PC-3 (cell line): ENCODE measurements at regions not wholly inside any gene's neighbourhood (a gene's known extent, or its start where the extent isn't known, plus 50 kb on each side); places are given as distances from the start of the nearest gene placed in this dataset.
A peak's percentile ranks its signal among the peaks of the same experiment; 100 is the strongest.

Experiments
- ATAC-seq: fragments of 200-7000 bp; cut with Tn5 transposase; 2 replicates; pipeline ENCODE4 v1.9.1; 2020; ENCODE audit warnings: mild to moderate bottlenecking, moderate library complexity
- BruUV-seq: library from RNA; stranded (reverse); fragments of 400-500 nt; replicated peaks from 2 replicates; lab custom pipeline; 2021; lab: Mats Ljungman, UMichigan
- CTCF ChIA-PET: fragments of 300-600 bp; sonication (Branson Sonifier 250); formaldehyde crosslinking; loops from one replicate; lab custom pipeline; 2022; ENCODE audit warnings: antibody characterized with exemption; lab: Charles Lee
- POLR2A ChIA-PET: fragments of 300-600 bp; sonication (Branson Sonifier 250); formaldehyde crosslinking; loops from one replicate; lab custom pipeline; 2022; ENCODE audit warnings: antibody characterized with exemption; ENCODE audit not compliant: unreplicated experiment; lab: Charles Lee
- DNase-seq: peaks from one replicate; pipeline ENCODE4 v3.0.0-alpha.2; 2015
- H2AFZ ChIP-seq: fragments of 300-600 bp; sonication (generic); 2 replicates; pipeline ENCODE4 v1.6.0; 2016; ENCODE audit warnings: antibody characterized with exemption, low read length
- H3F3A ChIP-seq: fragments of 300-600 bp; sonication (generic); one replicate; pipeline ENCODE4 v1.6.0; 2017; ENCODE audit warnings: antibody characterized with exemption, low read length, control low read depth, mild to moderate bottlenecking; ENCODE audit not compliant: unreplicated experiment
- H3K27ac ChIP-seq: fragments of 300-600 bp; sonication (generic); 2 replicates; pipeline ENCODE4 v1.5.1; 2016; ENCODE audit warnings: mild to moderate bottlenecking, low read length
- H3K27me3 ChIP-seq: fragments of 300-600 bp; sonication (generic); 2 replicates; pipeline ENCODE4 v1.6.1; 2016; ENCODE audit warnings: low read length, mixed read lengths
- H3K36me3 ChIP-seq: fragments of 300-600 bp; sonication (generic); 2 replicates; pipeline ENCODE4 v1.6.1; 2016; ENCODE audit warnings: low read depth, mixed run types, low read length, mixed read lengths
- H3K4me1 ChIP-seq: fragments of 300-600 bp; sonication (generic); 2 replicates; pipeline ENCODE4 v1.5.1; 2016; ENCODE audit warnings: low read length; ENCODE audit not compliant: insufficient read depth
- H3K4me2 ChIP-seq: fragments of 300-600 bp; sonication (generic); 2 replicates; pipeline ENCODE4 v1.6.0; 2016; ENCODE audit warnings: low read length
- H3K4me3 ChIP-seq: fragments of 300-600 bp; sonication (generic); 2 replicates; pipeline ENCODE4 v1.5.1; 2016; ENCODE audit warnings: mild to moderate bottlenecking, low read length, mixed read lengths
- H3K79me2 ChIP-seq: fragments of 300-600 bp; sonication (generic); 2 replicates; pipeline ENCODE4 v1.6.1; 2017; ENCODE audit warnings: low read length, mixed read lengths
- H3K9ac ChIP-seq: fragments of 300-600 bp; sonication (generic); 2 replicates; pipeline ENCODE4 v1.6.0; 2016; ENCODE audit warnings: mild to moderate bottlenecking, low read length
- H3K9me2 ChIP-seq: fragments of 300-600 bp; sonication (generic); replicated peaks from 2 replicates; pipeline ENCODE4 v1.6.1; 2016; ENCODE audit warnings: mixed run types, low read length, mixed read lengths
- H3K9me3 ChIP-seq: fragments of 300-600 bp; sonication (generic); 2 replicates; pipeline ENCODE4 v1.6.1; 2016; ENCODE audit warnings: low read length, mixed read lengths
- H4K20me1 ChIP-seq: fragments of 300-600 bp; sonication (generic); 2 replicates; pipeline ENCODE4 v1.6.1; 2016; ENCODE audit warnings: low read length, mixed read lengths
- CTCF ChIP-seq: fragments of 300-600 bp; sonication (generic); conservative IDR thresholded peaks from 2 replicates; pipeline ENCODE4 v1.5.1; 2017; ENCODE audit warnings: antibody characterized with exemption, low read depth, mild to moderate bottlenecking, low read length
- EZH2 ChIP-seq: fragments of 300-600 bp; sonication (generic); IDR thresholded peaks from one replicate; pipeline ENCODE4 v1.6.1; 2017; ENCODE audit warnings: antibody characterized with exemption, mild to moderate bottlenecking, low read length; ENCODE audit not compliant: unreplicated experiment
- EZH2phosphoT487 ChIP-seq: fragments of 300-600 bp; sonication (generic); IDR thresholded peaks from 2 replicates; pipeline ENCODE4 v1.6.1; 2018; ENCODE audit warnings: mild to moderate bottlenecking, antibody characterized with exemption, low read length, borderline replicate concordance
- intact Hi-C: fragments of 100-400 bp; cut with micrococcal nuclease; formaldehyde crosslinking; loops from 2 replicates; pipeline ENCODE4 v1.9.0; 2023

- Histone ChIP-seq H2AFZ (no peak overlapping the region), H3K4me1 (peaks cover 16% of the 10 kb centered on the region), H3K4me2 (no peak overlapping the region), H3F3A (peaks cover 4% of the 10 kb centered on the region), H3K9me2 (no peaks in the 10 kb centered on the region), H3K27me3 (no peaks in the 10 kb centered on the region), H3K79me2 (no peaks in the 10 kb centered on the region), H3K9ac (no peak overlapping the region), H4K20me1 (no peaks in the 10 kb centered on the region), H3K27ac (no peak overlapping the region), H3K4me3 (no peak overlapping the region), H3K9me3 (no peaks in the 10 kb centered on the region), H3K36me3 (no peaks in the 10 kb centered on the region)
- DNase-seq (no peak), ATAC-seq (no peak)
- BruUV-seq, result no TSS peak
- TF ChIP-seq CTCF (no peak), EZH2phosphoT487 (no peak), EZH2 (no peak)
- CTCF ChIA-PET, result no interaction called here
- intact Hi-C loops, result no loop called here
- POLR2A ChIA-PET, result no interaction called here
Observed at GRCh38 chr3:44061268-44061667, 180.4 kb upstream of the TOPAZ1 start.

GRCh38 chr3:44061961-44062360, 179.7 kb upstream of the TOPAZ1 start:
- Histone ChIP-seq H3K4me3 (no peak overlapping the region), H4K20me1 (no peaks in the 10 kb centered on the region), H3K36me3 (no peaks in the 10 kb centered on the region), H3K27ac (no peak overlapping the region), H3K4me1 (peaks cover 16% of the 10 kb centered on the region), H3F3A (peaks cover 4% of the 10 kb centered on the region), H2AFZ (no peak overlapping the region), H3K4me2 (no peak overlapping the region), H3K79me2 (no peaks in the 10 kb centered on the region), H3K9me2 (no peaks in the 10 kb centered on the region), H3K9me3 (no peaks in the 10 kb centered on the region), H3K27me3 (no peaks in the 10 kb centered on the region), H3K9ac (no peak overlapping the region)
- DNase-seq, result no peak
- ChIA-PET POLR2A (no interaction called here), CTCF (no interaction called here)
- intact Hi-C loops, result no loop called here
- no peak for TF ChIP-seq EZH2phosphoT487
- no peak for ATAC-seq
- no TSS peak for BruUV-seq

- Histone ChIP-seq H3K4me1 (peaks cover 28% of the 10 kb centered on the region), H4K20me1 (no peaks in the 10 kb centered on the region), H3K9me2 (no peaks in the 10 kb centered on the region), H3K36me3 (no peaks in the 10 kb centered on the region), H3K79me2 (no peaks in the 10 kb centered on the region), H3K9me3 (no peaks in the 10 kb centered on the region), H2AFZ (no peak overlapping the region), H3K27ac (no peak overlapping the region), H3F3A (peaks cover 9% of the 10 kb centered on the region), H3K9ac (no peak overlapping the region), H3K27me3 (no peaks in the 10 kb centered on the region), H3K4me3 (no peak overlapping the region), H3K4me2 (no peak overlapping the region)
- CTCF ChIA-PET, result interaction anchor here (0.7 kb wide), 1 partner anchor 186 kb away, joined by 4 read pairs; no protein-coding TSS in a partner anchor
- DNase-seq, result peak; percentile 89
- no TSS peak for BruUV-seq
- peak; percentile 44 for ATAC-seq
- TF ChIP-seq EZH2, result no peak
- peak; percentile 27 for TF ChIP-seq CTCF
- no peak for TF ChIP-seq EZH2phosphoT487
- POLR2A ChIA-PET, result no interaction called here
- intact Hi-C loops, result loop anchor here (5.0 kb wide), 3 partner anchors 132 to 298 kb away; no protein-coding TSS in a partner anchor
Observed at GRCh38 chr3:44065311-44066094, 176.2 kb upstream of the TOPAZ1 start.
